Hepatic stellate cell (primary cell): ENCODE measurements at regions not wholly inside any gene's neighbourhood (a gene's known extent, or its start where the extent isn't known, plus 50 kb on each side); places are given as distances from the start of the nearest gene placed in this dataset.
"Not testable (repeated sequence)": the region's sequence is repeated elsewhere in the genome, so short reads cannot be mapped to it uniquely, and the experiment has no call there.

ENCODE experiments used
- DNase-seq: peaks from one replicate; pipeline ENCODE4 v3.0.0; 2011; ENCODE audit warnings: low spot score

DNA sequence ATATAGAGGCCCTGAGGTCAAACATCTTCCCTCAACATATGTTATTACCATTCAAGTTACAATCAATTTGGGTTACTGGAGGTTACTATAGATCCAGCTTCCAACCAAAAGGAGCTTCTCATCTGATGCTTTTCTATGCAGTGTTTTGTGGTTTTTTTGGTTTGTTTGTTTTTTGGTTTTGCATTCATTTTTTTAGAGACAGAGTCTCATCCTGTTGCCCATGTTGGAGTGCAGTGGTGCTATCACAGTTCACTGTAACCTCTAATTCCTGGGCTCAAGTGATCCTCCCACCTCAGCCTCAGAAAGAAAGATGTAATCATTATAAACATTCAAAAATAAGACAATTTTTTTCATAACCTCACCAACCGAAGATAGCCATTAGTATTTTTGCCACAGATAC, 124.4 kb upstream of the JARID2 start:
- DNase-seq, result no peak

DNA sequence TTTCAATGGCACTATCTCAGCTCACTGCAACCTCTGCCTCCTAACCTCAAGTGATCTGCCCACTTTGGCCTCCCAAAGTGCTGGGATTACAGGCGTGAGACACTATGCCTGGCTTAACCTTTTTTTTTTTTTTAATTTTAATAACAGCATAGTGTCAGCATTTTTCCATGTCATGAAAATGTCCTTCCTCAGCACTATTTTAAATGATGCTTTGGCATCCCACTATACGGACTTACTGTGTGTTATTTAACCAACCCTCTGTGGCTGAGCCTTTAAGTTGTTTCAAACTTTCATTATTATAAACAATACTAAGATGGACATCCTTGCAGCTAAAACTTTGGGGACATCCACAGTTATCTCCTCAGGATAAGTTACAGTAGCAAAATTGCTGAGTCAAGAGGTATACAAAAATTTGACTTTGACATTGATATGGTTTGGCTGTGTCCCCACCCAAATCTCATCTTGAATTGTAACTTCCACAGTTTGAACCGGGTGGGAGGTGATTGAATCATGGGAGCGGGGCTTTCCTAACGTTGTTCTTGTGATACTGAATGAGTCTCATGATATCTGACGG, 123.8 kb upstream of the JARID2 start:
- DNase-seq, result no peak

DNA sequence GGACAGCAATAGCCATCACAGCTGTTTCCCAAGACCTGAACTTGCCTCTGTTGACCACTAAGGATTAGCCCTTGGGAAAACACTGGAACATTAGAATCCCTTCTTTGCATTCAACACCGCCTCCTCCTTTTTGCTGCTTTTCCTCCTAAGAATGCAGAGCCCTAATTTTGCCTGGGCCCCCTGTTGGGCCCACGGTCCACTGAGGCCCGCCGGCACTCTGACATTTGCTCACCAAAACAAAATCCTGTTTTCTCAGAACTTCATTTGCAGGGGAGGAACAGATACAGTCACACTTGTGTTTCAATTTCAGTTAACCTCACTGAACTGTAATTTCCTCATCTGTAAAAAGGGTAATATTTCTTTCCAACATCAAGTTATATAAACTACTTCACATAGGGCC, 116.0 kb upstream of the JARID2 start:
- DNase-seq, result no peak

DNA sequence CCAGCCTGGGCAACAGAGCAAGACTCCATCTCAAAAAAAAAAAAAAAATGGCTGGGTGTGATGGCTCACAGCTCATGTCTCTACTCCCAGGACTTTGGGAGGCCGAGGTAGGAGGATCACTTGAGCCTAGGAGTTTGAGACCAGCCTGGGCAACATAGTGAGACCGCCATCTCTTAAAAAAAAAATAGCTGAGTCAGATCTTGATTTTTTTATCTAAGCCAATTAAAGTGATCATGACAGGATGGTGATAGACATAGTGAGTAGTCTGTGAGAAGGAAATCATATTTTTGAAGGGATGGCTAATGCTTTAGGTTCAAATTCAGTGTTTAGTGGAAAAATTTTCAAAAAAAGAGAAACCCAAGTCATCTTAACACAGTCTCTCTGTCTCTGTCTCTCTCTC, 114.6 kb upstream of the JARID2 start:
- no peak for DNase-seq

DNA sequence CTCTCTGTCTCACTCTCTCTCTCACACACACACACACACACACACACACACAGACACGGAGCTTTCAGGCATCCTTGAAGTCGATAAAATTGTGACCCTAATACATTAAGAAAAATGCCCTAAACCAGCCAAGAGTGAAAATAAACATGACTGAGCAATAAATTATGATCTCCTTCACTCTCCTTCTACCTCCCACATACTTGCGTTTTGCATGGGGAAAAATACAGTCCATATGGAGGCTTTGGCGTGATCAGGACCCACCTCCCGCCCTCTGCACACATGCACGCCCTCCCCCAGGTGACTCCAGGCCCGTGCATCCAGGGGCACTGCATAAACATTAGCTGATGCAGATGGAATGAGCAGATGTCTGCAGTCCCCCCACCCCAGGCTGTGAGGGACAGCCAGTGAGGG, 114.2 kb upstream of the JARID2 start:
- DNase-seq, result no peak

DNA sequence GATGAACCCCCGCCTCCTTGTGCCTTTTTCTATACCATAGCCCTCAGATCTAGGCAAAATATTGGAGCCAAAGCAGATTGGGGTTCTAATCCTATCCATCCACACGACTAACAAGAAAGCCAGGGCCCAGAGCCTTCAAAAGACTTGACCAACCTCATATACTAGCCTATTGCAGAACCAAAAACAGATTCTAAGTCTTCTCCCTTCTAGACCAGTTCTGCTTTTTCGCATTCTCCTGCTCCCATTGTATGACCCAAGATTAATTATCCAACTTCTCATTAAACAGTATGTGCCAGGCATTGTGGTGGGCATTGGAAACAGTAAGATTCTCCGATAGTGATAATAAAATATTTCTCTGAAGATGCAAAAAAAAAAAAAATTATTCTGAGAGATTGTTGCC, 113.7 kb upstream of the JARID2 start:
- no peak for DNase-seq

DNA sequence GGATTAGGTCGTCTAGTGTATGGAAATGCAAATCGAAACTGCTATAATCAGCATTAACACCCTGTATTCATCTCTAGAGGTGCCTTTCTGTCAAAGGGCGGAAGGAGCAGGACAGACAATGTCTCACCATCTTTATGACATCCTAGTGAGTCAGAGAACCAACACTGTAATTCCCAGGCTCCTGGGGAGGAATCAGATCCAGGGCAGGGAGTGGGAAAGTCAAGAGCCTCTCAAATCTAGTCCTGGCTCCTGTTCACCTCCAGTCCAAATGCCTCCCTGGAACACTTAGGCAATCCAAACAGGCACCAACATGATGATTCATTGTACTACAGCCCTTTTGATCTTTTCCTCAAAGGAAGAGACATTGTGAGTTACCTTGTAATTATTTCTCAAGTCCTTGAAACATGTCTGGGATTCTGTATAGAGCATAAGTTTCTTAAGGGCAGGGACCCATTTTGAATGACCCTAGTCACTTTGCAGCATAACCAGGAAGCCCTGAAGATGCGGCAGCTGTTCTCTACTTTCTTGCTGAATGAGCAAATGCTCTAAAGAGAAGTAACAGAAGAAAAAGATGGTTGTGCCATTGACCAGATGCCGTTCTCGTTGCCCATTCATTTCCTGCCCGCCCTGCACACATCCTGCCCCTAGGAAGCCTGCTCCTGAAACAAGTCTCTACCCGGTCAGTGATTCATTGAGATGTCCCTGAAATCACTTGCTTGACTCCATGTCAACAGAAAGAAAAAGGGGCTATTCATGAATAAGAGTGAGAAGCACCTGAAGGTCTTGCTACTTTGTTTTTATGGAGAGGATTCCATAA, 112.8 kb upstream of the JARID2 start:
- DNase-seq, result peak; percentile 14

DNA sequence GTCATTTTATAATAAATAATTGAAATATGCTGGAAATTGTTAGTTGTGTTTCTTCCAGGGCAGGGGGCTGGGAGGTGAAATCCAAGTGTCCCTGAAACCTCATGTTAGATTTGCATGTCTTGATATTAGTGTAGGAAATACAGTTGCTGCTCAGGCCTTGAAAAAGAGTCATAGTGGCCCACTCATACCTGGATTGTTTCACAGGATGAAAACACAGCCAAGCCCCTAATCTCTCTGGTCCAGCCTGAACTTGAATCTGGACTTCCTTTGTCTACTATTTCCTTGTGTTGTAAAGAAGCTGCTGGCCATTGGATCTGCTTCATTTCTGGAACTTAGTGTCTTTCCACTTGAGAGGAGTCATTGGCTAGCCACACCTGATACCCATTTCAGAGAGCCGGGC, 108.8 kb upstream of the JARID2 start:
- no peak for DNase-seq

DNA sequence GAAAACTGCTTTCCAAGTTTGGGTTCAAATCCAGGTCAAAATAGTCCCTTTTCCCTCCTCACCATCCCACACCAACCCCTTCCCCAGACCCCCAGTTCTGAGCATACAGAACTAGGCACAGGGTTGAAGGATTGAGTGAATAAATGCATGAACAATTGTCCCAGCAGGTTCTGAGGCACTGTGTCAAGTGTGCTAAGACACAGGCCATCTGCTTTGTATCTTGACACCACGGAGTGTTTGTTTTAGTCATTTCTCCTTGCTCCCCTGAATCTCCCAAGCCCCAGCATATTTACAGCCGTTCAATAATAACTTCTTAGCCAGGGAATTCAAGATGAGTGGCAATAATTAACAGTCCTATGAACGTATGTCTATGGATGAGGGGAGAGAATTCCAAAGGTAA, 102.8 kb upstream of the JARID2 start:
- DNase-seq, result no peak

DNA sequence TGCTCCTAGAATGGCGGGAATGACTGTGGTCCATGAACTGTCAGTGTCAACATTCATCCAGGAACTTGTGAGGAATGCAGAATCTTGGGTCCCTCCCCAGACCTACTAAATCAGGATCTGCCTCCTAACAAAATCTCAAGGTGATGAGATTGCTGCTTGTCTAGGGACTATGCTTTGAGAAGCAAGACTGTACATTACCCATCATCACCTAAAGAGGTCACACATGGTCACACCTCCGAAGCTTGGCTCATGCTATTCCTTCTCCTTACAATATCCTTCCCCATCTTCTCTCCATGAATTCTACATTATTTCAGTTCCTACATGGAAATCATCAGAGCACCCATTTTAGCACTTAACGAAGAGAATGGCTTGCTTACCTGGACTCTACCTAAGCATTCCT, 102.3 kb upstream of the JARID2 start:
- DNase-seq, result no peak

DNA sequence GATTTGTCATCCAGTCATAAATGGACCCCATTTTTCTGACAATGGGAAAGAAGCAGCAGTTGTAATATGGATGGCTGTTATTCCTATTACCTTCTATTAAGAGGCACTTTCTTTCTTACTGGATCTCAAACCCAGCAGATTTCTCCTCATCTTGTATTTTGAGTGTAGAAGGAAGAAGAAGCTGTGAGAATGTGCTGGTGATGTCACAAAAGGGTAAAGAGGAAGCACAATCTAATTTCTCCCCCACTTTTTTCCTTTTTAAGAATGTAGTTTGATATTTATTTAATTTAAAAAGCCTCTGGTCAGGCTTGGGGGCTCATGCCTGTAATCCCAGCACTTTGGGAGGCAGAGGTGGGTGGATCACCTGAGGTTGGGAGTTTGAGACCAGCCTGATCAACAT, 100.0 kb upstream of the JARID2 start:
- DNase-seq, result no peak

DNA sequence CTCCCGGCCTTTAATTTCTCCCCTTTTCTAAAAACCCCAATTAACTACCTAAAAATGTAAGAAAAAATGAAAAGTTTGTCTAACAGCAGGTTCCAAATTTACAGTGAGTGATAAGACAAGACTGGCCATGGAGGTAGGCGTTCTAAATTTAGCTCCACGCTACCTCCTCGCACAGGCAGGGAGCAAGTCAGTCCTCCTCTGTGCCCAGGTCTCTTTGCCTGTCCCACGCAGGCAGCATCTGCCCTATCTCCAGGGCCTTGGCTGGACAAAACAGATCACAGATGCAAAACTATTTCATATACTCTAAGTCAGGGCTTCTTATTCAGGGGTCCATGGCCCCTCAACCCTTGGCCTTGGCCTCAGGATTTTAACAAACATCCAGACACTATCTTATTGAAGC, 98.0 kb upstream of the JARID2 start:
- DNase-seq, result no peak

DNA sequence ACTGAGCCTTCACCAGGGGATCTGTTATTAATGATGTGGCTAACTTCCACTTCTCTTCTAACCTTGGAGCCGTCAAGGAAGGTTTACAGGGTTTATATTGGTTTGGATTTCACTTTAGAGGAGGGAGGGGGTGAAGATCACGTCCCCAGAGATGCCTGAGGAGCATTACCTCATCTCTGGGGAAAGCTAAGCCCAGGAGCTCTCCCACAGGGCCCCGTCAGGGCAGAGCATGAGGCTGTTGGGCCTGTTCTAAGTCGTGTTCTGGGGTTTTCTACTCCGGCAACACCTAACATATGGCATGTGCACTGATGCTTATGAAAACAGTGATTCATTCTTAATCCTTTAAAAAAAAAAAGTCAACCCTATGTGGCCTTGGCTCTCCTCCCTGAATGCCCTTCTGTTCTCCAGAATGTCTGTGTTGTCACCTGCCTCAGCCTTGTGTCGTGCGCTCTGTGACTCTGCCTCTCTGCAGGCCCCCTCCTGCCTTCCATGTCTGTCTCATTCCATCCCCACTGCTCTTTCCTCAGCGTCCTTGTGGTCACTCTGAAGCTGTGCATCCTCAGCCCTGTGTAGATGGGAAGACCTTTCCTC, 97.4 kb upstream of the JARID2 start:
- DNase-seq, result peak; percentile 8

DNA sequence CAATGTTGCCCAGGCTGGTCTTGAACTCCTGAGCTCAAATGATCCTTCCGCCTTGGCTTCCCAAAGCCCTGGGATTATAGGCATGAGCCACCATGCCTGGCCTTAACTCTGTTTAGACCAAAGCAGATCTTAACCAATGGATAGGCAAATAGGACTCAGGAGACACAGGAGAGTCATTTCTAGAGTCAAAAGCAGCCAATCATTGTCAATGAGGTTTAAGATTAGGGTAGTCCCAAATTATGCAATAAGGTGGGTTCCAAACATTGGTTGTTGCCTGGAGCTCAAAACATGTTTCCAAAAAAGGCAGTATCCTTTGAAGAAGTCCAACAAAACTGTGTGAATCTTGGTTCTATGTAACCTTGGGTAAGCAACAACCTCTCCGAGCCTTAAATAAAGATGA, 95.7 kb upstream of the JARID2 start:
- no peak for DNase-seq

DNA sequence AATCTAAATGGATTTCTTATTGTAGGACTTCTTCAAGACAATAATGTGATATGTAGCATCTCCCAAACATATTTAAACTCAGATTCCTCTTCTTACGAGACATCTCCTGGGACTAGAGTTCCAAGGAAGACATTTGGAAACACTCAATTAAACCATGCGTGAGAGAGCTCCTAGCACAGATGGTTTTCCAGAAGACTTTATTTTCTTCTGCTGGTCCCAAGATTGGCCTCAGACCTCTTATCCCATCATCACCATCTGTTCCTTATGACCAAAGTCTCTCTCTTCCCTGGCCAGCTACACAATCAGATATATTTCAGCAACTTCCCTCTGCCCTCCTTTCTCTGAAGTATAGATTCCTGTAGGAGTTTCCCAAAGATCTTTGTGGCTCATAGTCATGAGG, 93.2 kb upstream of the JARID2 start:
- no peak for DNase-seq

DNA sequence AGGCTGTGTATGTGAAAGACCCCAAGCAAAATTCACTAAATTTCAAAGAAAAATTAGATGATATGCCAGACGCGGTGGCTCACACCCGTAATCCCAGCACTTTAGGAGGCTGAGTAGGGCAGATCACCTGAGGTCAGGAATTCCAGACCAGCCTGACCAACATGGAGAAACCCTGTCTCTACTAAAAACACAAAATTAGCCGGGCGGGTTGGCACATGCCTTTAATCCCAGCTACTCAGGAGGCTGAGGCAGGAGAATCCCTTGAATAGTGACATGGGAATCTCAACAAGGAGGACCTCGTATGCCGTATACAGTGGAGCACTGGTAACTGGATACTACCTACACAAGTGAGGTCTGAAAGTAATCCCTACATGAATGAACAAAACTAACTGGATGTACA, 92.7 kb upstream of the JARID2 start:
- DNase-seq, result no peak

DNA sequence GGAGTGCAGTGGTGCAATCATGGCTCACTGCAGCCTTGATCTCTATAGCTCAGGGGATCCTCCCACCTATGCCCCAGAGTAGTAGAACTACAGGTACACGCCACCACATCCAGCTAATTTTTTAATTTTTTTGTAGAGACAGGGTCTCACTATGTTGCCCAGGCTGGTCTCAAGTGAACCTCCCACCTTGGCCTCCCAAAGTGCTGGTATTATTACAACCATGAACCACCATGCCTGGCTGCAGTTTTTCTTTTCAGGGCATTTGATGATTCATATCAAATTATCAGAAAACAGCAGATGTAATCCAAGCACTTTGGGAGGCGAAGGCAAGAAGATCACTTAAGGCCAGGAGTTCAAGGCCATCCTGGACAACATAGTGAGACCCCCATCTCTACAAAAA, 88.4 kb upstream of the JARID2 start:
- DNase-seq, result no peak

DNA sequence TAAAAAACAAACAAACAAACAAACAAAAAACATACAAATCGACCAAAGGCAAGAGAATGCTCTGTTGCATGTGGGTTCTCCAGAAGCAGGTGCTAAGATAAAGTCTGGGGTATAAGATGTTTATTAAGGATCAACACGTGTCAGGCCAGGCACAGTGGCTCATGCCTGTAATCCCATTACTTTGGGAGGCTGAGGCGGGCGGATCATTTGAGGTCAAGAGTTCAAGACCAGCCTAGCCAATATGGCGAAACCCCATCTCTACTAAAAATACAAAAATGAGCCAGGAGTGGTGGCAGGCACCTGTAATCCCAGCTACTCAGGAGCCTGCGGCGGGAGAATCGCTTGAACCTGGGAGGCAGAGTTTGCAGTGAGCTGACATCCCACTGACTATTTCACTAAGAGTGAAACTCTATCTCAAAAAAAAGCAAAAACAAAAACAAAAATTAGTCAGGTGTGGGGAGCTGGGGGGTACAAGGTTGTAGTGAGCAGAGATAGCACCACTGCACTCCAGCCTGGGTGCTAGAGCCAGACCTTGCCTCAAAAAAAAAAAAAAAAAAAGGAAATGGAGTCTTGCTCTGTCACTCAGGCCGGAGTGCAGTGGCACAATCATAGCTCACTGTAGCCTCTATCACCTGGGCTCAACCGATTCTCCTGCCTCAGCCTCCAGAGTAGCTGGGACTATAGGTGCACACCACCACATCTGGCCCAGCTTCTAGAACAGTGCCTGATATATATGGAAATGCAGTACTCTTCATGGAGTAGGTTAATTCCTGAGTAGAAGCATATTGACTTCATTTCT, 86.8 kb upstream of the JARID2 start:
- DNase-seq, result no peak

DNA sequence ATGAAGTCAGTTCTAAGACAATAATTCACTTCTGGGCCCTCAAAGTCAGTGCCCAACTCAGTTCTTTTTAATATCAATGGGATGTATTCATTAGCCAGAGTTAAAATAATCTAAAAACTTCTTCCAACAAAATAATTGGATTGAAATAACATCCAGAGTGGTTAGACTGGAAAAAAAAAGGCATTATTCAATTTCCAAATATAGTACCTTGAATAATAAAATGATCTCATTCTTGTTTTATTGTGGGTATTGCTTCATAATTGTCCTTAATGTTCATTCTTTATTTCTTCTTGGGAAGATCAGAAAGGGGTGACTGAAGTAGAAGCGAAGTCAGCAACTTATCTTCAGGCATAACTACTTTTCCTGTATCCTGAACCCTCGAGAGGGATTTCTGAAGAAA, 85.1 kb upstream of the JARID2 start:
- no peak for DNase-seq

DNA sequence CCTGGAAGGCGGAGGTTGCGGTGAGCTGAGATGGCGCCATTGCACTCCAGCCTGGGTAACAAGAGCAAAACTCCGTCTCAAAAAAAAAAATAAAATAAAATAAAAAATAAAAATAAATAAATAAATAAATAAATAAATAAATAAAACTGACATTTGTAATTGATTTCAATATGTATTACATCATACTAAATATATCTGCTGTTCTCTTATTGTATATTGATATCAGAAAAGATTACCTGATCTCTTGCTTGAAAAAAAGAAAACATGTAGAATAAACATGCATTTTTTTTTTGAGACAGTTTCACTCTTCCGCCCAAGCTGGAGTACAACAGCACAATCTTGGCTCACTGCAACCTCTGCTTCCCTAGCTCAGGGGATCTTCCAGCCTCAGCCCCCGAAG, 81.0 kb upstream of the JARID2 start:
- DNase-seq, result not testable (repeated sequence)

DNA sequence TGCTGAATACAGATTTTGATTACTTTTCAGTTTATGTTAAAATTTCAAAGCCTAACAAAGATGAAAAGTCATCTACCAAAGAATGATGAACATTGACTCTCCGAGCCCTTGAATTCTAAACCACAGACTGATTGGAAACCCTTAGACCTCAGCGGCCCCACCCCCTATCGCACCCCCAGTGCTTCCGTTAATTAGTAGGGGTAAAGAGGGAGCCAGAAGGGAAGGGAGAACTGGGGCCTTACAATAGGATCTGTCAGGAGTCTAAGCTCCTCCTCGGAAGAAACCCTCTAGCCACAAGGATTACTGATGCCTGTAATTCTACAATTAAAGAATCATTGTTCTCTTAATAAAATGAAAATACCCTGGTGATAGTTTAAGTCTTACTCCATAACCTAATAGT, 79.7 kb upstream of the JARID2 start:
- no peak for DNase-seq

DNA sequence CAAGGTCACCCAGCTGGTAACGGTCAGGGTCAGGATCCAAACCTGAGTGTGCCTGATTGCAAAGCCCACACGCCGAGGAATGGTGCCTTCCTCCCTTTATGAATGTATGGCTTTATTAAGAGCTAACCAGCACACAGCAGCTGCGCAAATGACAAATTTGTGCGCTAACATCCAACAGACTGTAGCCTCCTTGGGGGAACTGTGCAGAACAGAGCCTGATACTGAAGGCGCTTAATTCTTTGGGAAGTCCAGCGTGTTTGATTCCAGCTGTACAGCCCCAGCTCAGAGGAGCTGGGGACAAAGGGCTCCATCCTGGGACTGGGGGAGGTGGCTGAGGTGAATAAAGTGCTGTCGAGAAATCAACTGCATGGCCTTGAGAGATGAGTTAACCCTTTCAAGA, 75.7 kb upstream of the JARID2 start:
- no peak for DNase-seq

DNA sequence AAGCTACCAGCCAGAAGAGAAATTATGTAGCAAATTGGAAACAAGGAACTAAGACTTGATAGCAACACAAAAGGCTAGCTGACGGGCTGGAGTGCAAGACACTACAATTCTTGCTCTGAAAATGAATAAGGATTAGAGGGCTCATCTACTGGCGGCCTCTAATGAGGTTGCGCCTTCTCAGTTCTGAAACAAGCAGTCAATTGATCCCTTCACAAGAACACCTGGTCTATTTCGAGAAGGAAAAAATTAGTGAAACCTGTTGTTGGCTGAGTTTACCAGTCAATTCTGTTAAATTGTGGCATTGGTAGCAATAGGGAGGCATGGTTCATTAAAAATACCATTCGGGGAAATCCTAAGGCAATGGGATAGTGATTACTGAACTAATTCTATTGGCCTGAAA, 74.8 kb upstream of the JARID2 start:
- DNase-seq, result no peak
